Testis (tissue), 2 donors: ENCODE measurements at regions not wholly inside any gene's neighbourhood (a gene's known extent, or its start where the extent isn't known, plus 50 kb on each side); places are given as distances from the start of the nearest gene placed in this dataset.

Experiments used
- DNase-seq: peaks from one replicate; pipeline ENCODE4 v3.0.0-alpha.2; 2019
- H3K27ac ChIP-seq, 2 donors: fragments of 200-600 bp; sonication (generic); one replicate each; pipeline ENCODE4 v1.5.1; 2019
- H3K27me3 ChIP-seq: fragments of 200-600 bp; sonication (generic); one replicate; pipeline ENCODE4 v1.5.1; 2019
- H3K36me3 ChIP-seq: fragments of 200-600 bp; sonication (generic); one replicate; pipeline ENCODE4 v1.5.1; 2017; ENCODE audit warnings: low read depth; ENCODE audit errors: missing control alignments
- H3K4me1 ChIP-seq: fragments of 200-600 bp; sonication (generic); one replicate; pipeline ENCODE4 v1.5.1; 2019
- H3K4me3 ChIP-seq, 2 donors: fragments of 200-600 bp; sonication (generic); one replicate each; pipeline ENCODE4 v1.5.1; 2017 to 2019
- H3K9me3 ChIP-seq: fragments of 200-600 bp; sonication (generic); one replicate; pipeline ENCODE4 v1.5.1; 2017
- POLR2A ChIP-seq: fragments of 450-650 bp; IDR thresholded peaks from one replicate; pipeline ENCODE4 v1.6.1; 2017; ENCODE audit warnings: antibody characterized with exemption, mild to moderate bottlenecking, moderate library complexity
- WGBS, 2 donors: methylation state at CpG; one replicate each; pipeline ENCODE4 v1.1.5; 2018; 5-methylcytosine and 5-hydroxymethylcytosine counted together
- intact Hi-C: fragments of 100-400 bp; cut with DNase I; formaldehyde crosslinking; loops from one replicate; pipeline ENCODE4 v1.15.1; 2023; ENCODE audit warnings: low total_unique reads
- TF ChIP-seq, protein P1 (sequence below), 3 experiments: fragments of 450-650 bp in 2 of 3; fragments of 200-600 bp in 1 of 3; sonication (generic) in 1 of 3; IDR thresholded peaks; one replicate each; pipeline ENCODE4 v1.5.1; 2016 to 2019; ENCODE audit warnings: antibody characterized with exemption in 3 of 3, mild to moderate bottlenecking in 2 of 3, moderate library complexity in 1 of 3

DNA sequence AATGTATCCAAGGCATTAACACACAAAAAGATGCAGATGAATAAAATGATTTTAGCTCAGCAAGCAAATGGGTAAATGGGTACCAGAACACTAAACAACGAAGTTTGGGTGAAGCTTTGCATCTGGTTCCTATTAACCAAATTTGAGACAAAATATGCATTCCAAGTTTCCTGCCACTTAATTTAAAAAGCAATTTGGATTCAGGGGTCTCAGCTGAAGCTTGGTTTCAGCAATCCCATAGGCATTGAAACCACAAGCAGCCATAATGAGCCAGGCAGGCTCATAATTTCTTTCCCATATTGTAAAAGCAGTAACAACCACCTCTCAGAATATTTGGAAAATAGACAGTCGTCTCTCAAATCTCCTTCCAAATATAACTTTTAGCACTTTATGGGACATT lies 138.9 kb downstream of the NXNL2 start:
- DNase-seq: no peak
- H3K4me1 ChIP-seq: no peaks in the 10 kb centered on the region
- 75 to 80% methylated on average over 2 of the region's 2 CpGs for WGBS, 2 donors

DNA sequence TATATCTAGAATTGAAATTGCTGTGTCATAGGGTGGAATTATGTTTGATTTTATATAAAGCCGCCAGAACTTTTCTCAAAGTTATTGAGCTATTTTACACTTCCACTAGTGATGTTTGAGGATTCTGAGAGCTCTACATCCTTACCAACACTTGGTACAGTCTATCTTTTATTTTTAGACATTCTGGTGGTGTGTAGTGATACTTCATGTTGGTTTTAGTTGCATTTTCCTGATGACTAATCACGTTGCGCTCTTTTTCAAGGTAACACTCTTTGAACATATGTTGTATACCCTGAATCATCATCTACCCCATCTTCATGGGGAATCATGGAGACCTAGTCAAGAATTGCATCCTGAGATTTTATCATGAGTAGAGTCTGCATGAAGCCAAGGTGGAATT lies 141.7 kb downstream of the NXNL2 start:
- TF ChIP-seq POLR2A: no peak
- TF ChIP-seq, protein P1, sequence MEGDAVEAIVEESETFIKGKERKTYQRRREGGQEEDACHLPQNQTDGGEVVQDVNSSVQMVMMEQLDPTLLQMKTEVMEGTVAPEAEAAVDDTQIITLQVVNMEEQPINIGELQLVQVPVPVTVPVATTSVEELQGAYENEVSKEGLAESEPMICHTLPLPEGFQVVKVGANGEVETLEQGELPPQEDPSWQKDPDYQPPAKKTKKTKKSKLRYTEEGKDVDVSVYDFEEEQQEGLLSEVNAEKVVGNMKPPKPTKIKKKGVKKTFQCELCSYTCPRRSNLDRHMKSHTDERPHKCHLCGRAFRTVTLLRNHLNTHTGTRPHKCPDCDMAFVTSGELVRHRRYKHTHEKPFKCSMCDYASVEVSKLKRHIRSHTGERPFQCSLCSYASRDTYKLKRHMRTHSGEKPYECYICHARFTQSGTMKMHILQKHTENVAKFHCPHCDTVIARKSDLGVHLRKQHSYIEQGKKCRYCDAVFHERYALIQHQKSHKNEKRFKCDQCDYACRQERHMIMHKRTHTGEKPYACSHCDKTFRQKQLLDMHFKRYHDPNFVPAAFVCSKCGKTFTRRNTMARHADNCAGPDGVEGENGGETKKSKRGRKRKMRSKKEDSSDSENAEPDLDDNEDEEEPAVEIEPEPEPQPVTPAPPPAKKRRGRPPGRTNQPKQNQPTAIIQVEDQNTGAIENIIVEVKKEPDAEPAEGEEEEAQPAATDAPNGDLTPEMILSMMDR (IDR thresholded peaks at IDR 0.05): no peak
- no peaks in the 10 kb centered on the region for H3K4me1 ChIP-seq
- 89 to 95% methylated on average over 3 of the region's 3 CpGs for WGBS, 2 donors
- intact Hi-C loops: no loop called here
- no peak overlapping the region for H3K4me3 ChIP-seq
- H3K27me3 ChIP-seq: no peaks in the 10 kb centered on the region
- no peak for DNase-seq
- no peak overlapping the region for H3K27ac ChIP-seq
- no peaks in the 10 kb centered on the region for H3K36me3 ChIP-seq
- H3K9me3 ChIP-seq: no peaks in the 10 kb centered on the region

More for the DNA sequence above, 138.9 kb downstream of the NXNL2 start:
- H3K4me3 ChIP-seq: no peak overlapping the region
- no peaks in the 10 kb centered on the region for H3K9me3 ChIP-seq
- intact Hi-C loops: no loop called here
- no peaks in the 10 kb centered on the region for H3K36me3 ChIP-seq
- H3K27ac ChIP-seq: no peak overlapping the region
- H3K27me3 ChIP-seq: no peaks in the 10 kb centered on the region
- no peak for TF ChIP-seq POLR2A
- TF ChIP-seq, protein P1 (IDR thresholded peaks at IDR 0.05): no peak

DNA sequence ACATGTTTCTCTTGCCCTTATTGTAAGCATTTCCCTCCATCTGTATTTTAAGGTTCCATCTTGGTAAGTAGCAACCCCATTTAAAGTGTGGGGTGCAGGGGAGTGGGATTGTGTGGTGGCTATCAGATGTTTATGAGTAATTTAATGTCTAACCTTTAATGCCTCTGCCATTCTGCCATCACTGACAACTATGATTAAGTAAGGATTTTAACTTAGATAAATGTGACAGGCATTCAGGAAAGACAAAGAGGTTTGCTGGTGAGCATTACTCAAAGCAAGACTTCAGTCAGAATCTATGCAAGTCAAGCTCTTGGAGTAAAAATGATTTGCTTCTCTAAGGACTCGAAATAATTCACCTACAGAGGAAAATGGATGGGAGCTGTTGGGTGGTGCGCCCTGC lies 143.0 kb downstream of the NXNL2 start:
- no peak for DNase-seq
- H3K27me3 ChIP-seq: no peaks in the 10 kb centered on the region
- no peak overlapping the region for H3K27ac ChIP-seq
- H3K36me3 ChIP-seq: no peaks in the 10 kb centered on the region
- H3K9me3 ChIP-seq: no peaks in the 10 kb centered on the region
- H3K4me1 ChIP-seq: no peaks in the 10 kb centered on the region
- 92 to 95% methylated on average over 2 of the region's 2 CpGs for WGBS, 2 donors
- no peak for TF ChIP-seq POLR2A
- TF ChIP-seq, protein P1 (IDR thresholded peaks at IDR 0.05): no peak
- intact Hi-C loops: no loop called here
- H3K4me3 ChIP-seq: no peak overlapping the region

DNA sequence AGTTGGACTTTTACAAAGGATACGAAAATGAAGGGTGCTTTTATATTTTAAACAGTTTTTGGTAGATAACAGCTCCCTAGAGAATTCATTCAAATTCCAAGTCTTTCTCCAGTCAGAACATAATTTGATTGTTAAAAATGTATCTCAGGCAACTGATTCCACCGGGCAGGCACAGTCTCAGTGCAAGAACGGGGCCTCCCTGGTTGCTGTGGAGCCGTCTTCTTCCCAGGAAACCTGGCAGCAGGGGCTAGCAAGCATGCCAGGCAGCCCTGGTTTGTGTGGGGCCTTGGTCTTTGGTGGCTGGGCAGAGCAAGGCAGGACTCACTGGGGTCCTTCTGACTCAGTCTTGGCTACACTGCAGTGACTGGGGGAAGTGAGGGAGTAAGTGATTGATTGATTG lies 143.5 kb downstream of the NXNL2 start:
- intact Hi-C loops: no loop called here

DNA sequence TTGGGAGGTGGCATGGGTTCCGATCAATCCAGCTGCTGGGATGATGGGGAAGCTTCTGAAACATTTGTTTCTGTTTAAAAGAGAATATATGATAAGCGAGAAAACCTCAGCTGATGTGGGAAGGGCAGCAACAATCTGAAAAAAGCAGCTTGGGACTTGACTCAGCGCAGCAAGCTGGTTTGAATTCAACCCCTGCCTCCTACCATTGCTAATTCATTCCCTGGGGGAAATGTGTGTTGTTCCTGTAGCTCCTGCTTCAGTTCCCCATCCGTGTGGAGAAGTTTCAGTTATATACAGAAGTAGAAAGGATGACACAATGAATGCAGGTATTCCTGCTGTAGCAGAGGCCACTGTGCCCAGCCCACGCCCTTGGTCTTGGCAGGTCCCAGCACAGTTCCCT lies 145.1 kb downstream of the NXNL2 start:
- no peak for DNase-seq
- intact Hi-C loops: no loop called here
- WGBS, 2 donors: 75 to 86% methylated on average over 5 of the region's 5 CpGs
- TF ChIP-seq, protein P1 (IDR thresholded peaks at IDR 0.05): no peak
- TF ChIP-seq POLR2A: no peak
- no peak overlapping the region for H3K27ac ChIP-seq
- H3K9me3 ChIP-seq: no peaks in the 10 kb centered on the region
- H3K4me1 ChIP-seq: no peaks in the 10 kb centered on the region
- H3K36me3 ChIP-seq: no peaks in the 10 kb centered on the region
- H3K27me3 ChIP-seq: no peaks in the 10 kb centered on the region
- no peak overlapping the region for H3K4me3 ChIP-seq

More for the DNA sequence above, 143.5 kb downstream of the NXNL2 start:
- TF ChIP-seq, protein P1 (IDR thresholded peaks at IDR 0.05): no peak
- no peak for TF ChIP-seq POLR2A
- H3K4me3 ChIP-seq: no peak overlapping the region
- no peak overlapping the region for H3K27ac ChIP-seq
- WGBS, 2 donors: 75 to 84% methylated on average over 4 of the region's 4 CpGs
- no peaks in the 10 kb centered on the region for H3K27me3 ChIP-seq
- H3K9me3 ChIP-seq: no peaks in the 10 kb centered on the region
- no peak for DNase-seq
- H3K36me3 ChIP-seq: no peaks in the 10 kb centered on the region
- no peaks in the 10 kb centered on the region for H3K4me1 ChIP-seq
